Natural killer cell (primary cell): ENCODE measurements at regions not wholly inside any gene's neighbourhood (a gene's known extent, or its start where the extent isn't known, plus 50 kb on each side); places are given as distances from the start of the nearest gene placed in this dataset.

ENCODE experiments used
- ATAC-seq, 3 donors: fragments of 150-1000 bp in 2 of 3; fragments of 200-7000 bp in 1 of 3; cut with Tn5 transposase; 1 replicate in 1 of 3; 2 replicates in 2 of 3; pipeline ENCODE4 v1.10.0; 2021; ENCODE audit warnings: mild to moderate bottlenecking in 2 of 3, moderate library complexity in 2 of 3
- DNase-seq, 2 donors: peaks; one replicate each; pipeline versions ENCODE4 v3.0.0 to v3.0.0-alpha.2; 2013 to 2021; ENCODE audit warnings: mixed read lengths in 1 of 2
- H3K27ac ChIP-seq: one replicate; pipeline ENCODE4 v1.5.1; 2013; ENCODE audit warnings: mild to moderate bottlenecking, low read length
- H3K27me3 ChIP-seq: one replicate; pipeline ENCODE4 v1.6.1; 2013; ENCODE audit warnings: low read length; ENCODE audit not compliant: control insufficient read depth, insufficient read depth
- H3K36me3 ChIP-seq: one replicate; pipeline ENCODE4 v1.6.1; 2013; ENCODE audit warnings: low read length; ENCODE audit not compliant: control insufficient read depth, insufficient read depth
- H3K4me1 ChIP-seq: one replicate; pipeline ENCODE4 v1.6.1; 2013; ENCODE audit warnings: low read length; ENCODE audit not compliant: control insufficient read depth, insufficient read depth
- H3K4me3 ChIP-seq: one replicate; pipeline ENCODE4 v1.5.1; 2013; ENCODE audit warnings: low read length
- H3K9me3 ChIP-seq: one replicate; pipeline ENCODE4 v1.6.1; 2013; ENCODE audit warnings: low read length; ENCODE audit not compliant: control insufficient read depth, insufficient read depth
- H3K27ac Mint-ChIP-seq, 2 donors: one replicate each; pipeline ENCODE4 v1.8.0; 2022; ENCODE audit warnings: mild to moderate bottlenecking in 2 of 2, mixed read lengths in 2 of 2, moderate library complexity in 1 of 2
- H3K27me3 Mint-ChIP-seq, 2 donors: one replicate each; pipeline ENCODE4 v1.8.0; 2022; ENCODE audit warnings: low read depth in 2 of 2, mixed read lengths in 2 of 2
- H3K36me3 Mint-ChIP-seq: one replicate; pipeline ENCODE4 v1.8.0; 2022; ENCODE audit warnings: mixed read lengths
- H3K4me1 Mint-ChIP-seq, 2 donors: one replicate each; pipeline ENCODE4 v1.8.0; 2022; ENCODE audit warnings: mixed read lengths in 2 of 2
- H3K4me3 Mint-ChIP-seq: one replicate; pipeline ENCODE4 v1.8.0; 2022; ENCODE audit warnings: mild to moderate bottlenecking, moderate library complexity, mixed read lengths
- H3K9me3 Mint-ChIP-seq, 2 donors: one replicate each; pipeline ENCODE4 v1.8.0; 2022; ENCODE audit warnings: mixed read lengths in 2 of 2
- WGBS: methylation state at CpG from one replicate; pipeline ENCODE4 v1.1.7; 2013; ENCODE audit warnings: missing lambda C conversion rate; ENCODE audit not compliant: insufficient coverage; 5-methylcytosine and 5-hydroxymethylcytosine counted together
- intact Hi-C: fragments of 100-400 bp; cut with micrococcal nuclease; formaldehyde crosslinking; loops from one replicate; pipeline ENCODE4 v1.14.2; 2022
- TF ChIP-seq, protein P1 (sequence below): fragments of 200-600 bp; IDR thresholded peaks from one replicate; pipeline ENCODE4 v1.8.0; 2022; ENCODE audit warnings: antibody characterized with exemption

- H3K36me3 ChIP-seq, result no peaks in the 10 kb centered on the region
- intact Hi-C loops, result no loop called here
- peaks cover 2% of the 10 kb centered on the region for H3K9me3 ChIP-seq
- H3K4me1 ChIP-seq, result no peaks in the 10 kb centered on the region
- TF ChIP-seq, protein P1, sequence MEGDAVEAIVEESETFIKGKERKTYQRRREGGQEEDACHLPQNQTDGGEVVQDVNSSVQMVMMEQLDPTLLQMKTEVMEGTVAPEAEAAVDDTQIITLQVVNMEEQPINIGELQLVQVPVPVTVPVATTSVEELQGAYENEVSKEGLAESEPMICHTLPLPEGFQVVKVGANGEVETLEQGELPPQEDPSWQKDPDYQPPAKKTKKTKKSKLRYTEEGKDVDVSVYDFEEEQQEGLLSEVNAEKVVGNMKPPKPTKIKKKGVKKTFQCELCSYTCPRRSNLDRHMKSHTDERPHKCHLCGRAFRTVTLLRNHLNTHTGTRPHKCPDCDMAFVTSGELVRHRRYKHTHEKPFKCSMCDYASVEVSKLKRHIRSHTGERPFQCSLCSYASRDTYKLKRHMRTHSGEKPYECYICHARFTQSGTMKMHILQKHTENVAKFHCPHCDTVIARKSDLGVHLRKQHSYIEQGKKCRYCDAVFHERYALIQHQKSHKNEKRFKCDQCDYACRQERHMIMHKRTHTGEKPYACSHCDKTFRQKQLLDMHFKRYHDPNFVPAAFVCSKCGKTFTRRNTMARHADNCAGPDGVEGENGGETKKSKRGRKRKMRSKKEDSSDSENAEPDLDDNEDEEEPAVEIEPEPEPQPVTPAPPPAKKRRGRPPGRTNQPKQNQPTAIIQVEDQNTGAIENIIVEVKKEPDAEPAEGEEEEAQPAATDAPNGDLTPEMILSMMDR, result no peak
- peaks cover 12 to 16% of the 10 kb centered on the region in 2 donors for H3K9me3 Mint-ChIP-seq
- no peak overlapping the region for H3K27ac Mint-ChIP-seq
- H3K27me3 ChIP-seq, result no peaks in the 10 kb centered on the region
- DNase-seq (no peak), ATAC-seq (no peak)
- H3K27ac ChIP-seq, result no peak overlapping the region
- H3K4me3 ChIP-seq, result no peak overlapping the region
- WGBS, result 93% methylated on average over 3 of the region's 3 CpGs
- H3K4me3 Mint-ChIP-seq, result no peak overlapping the region
- H3K4me1 Mint-ChIP-seq, result no peaks in the 10 kb centered on the region
- no peaks in the 10 kb centered on the region for H3K27me3 Mint-ChIP-seq
- no peaks in the 10 kb centered on the region for H3K36me3 Mint-ChIP-seq
Observed at GRCh38 chr2:34670482-34670881, 1071.4 kb upstream of the FAM98A start.

DNA sequence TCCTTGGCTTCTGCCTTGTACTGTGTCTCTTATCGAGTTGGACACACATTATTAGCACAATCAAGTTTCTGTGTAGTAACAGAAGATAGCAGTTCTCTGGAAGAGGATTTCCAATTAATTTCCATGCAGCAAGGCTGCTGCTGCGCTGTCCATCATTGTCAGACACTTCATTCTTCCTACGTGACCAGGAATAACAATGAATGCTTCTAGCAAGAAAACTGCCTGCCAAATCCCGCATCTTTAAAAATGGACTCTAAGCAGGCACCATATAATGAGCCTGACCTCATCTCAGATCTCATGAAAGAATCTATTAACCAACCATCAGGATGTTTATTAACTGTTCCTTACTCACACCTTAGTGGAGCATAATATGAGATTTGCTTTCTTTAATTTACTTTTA lies 1067.7 kb upstream of the FAM98A start:
- Histone ChIP-seq H3K4me3 (no peak overlapping the region), H3K36me3 (no peaks in the 10 kb centered on the region), H3K4me1 (no peaks in the 10 kb centered on the region), H3K27me3 (no peaks in the 10 kb centered on the region), H3K27ac (no peak overlapping the region), H3K9me3 (peaks cover 2% of the 10 kb centered on the region)
- Mint-ChIP-seq H3K27me3 (no peaks in the 10 kb centered on the region), H3K4me3 (no peak overlapping the region), H3K9me3 (peaks cover 9% of the 10 kb centered on the region in 2 donors), H3K27ac (no peak overlapping the region), H3K36me3 (peaks cover 9% of the 10 kb centered on the region), H3K4me1 (no peaks in the 10 kb centered on the region)
- no peak for ATAC-seq
- TF ChIP-seq, protein P1, result no peak
- intact Hi-C loops, result no loop called here
- WGBS, result 78% methylated on average over 4 of the region's 4 CpGs
- no peak for DNase-seq

- no peaks in the 10 kb centered on the region for H3K4me1 Mint-ChIP-seq
- no peaks in the 10 kb centered on the region for H3K36me3 ChIP-seq
- TF ChIP-seq, protein P1, result no peak
- no peak overlapping the region for H3K27ac ChIP-seq
- H3K4me3 Mint-ChIP-seq, result no peak overlapping the region
- WGBS, result 83% methylated on average over 1 of the region's 3 CpGs
- no peaks in the 10 kb centered on the region for H3K9me3 ChIP-seq
- DNase-seq (no peak), ATAC-seq (no peak)
- H3K36me3 Mint-ChIP-seq, result peaks cover 9% of the 10 kb centered on the region
- H3K9me3 Mint-ChIP-seq, result peaks cover 12 to 14% of the 10 kb centered on the region in 2 donors
- H3K27ac Mint-ChIP-seq, result no peak overlapping the region
- intact Hi-C loops, result no loop called here
- no peaks in the 10 kb centered on the region for H3K27me3 Mint-ChIP-seq
- H3K4me1 ChIP-seq, result no peaks in the 10 kb centered on the region
- no peak overlapping the region for H3K4me3 ChIP-seq
- H3K27me3 ChIP-seq, result no peaks in the 10 kb centered on the region
Observed at GRCh38 chr2:34664266-34664665, 1065.2 kb upstream of the FAM98A start.

- H3K4me3 Mint-ChIP-seq, result no peak overlapping the region
- ATAC-seq (no peak), DNase-seq (no peak)
- H3K9me3 Mint-ChIP-seq, result peaks cover 10 to 11% of the 10 kb centered on the region in 2 donors
- Histone ChIP-seq H3K27ac (no peak overlapping the region), H3K4me1 (no peaks in the 10 kb centered on the region), H3K36me3 (no peaks in the 10 kb centered on the region), H3K4me3 (no peak overlapping the region), H3K27me3 (no peaks in the 10 kb centered on the region), H3K9me3 (no peaks in the 10 kb centered on the region)
- H3K36me3 Mint-ChIP-seq, result peaks cover 9% of the 10 kb centered on the region
- no CpG with 5 or more reads among the region's 2 CpGs for WGBS
- H3K4me1 Mint-ChIP-seq, result no peaks in the 10 kb centered on the region
- TF ChIP-seq, protein P1, result no peak
- intact Hi-C loops, result no loop called here
- no peaks in the 10 kb centered on the region for H3K27me3 Mint-ChIP-seq
- H3K27ac Mint-ChIP-seq, result no peak overlapping the region
Observed at GRCh38 chr2:34663314-34663713, 1064.2 kb upstream of the FAM98A start.
